Muscle layer of colon (tissue), 2 donors: ENCODE measurements at regions not wholly inside any gene's neighbourhood (a gene's known extent, or its start where the extent isn't known, plus 50 kb on each side); places are given as distances from the start of the nearest gene placed in this dataset.

Experiments used
- H3K27ac ChIP-seq: one replicate; pipeline ENCODE4 v1.7.0; 2013; ENCODE audit warnings: low read depth, mild to moderate bottlenecking, low read length, moderate library complexity
- H3K27me3 ChIP-seq, 2 donors: one replicate each; pipeline ENCODE4 v1.7.0; 2013; ENCODE audit warnings: low read length in 2 of 2, mild to moderate bottlenecking in 2 of 2; ENCODE audit not compliant: insufficient read depth in 2 of 2, control insufficient read depth in 1 of 2
- H3K36me3 ChIP-seq: one replicate; pipeline ENCODE4 v1.7.0; 2013; ENCODE audit warnings: mild to moderate bottlenecking, low read length; ENCODE audit not compliant: insufficient read depth
- H3K4me1 ChIP-seq: one replicate; pipeline ENCODE4 v1.7.0; 2013; ENCODE audit warnings: mild to moderate bottlenecking, low read length; ENCODE audit not compliant: insufficient read depth
- H3K4me3 ChIP-seq, 2 donors: one replicate each; pipeline ENCODE4 v1.7.0; 2013; ENCODE audit warnings: low read length in 2 of 2, low read depth in 1 of 2, mild to moderate bottlenecking in 1 of 2, moderate library complexity in 1 of 2
- H3K9ac ChIP-seq: one replicate; pipeline ENCODE4 v1.7.0; 2013; ENCODE audit warnings: low read length
- H3K9me3 ChIP-seq: one replicate; pipeline ENCODE4 v1.7.0; 2013; ENCODE audit warnings: mild to moderate bottlenecking, low read length
- donor health status: abdominal sarcoma.
- donor health status: Adenocarcinoma of cecum.

DNA sequence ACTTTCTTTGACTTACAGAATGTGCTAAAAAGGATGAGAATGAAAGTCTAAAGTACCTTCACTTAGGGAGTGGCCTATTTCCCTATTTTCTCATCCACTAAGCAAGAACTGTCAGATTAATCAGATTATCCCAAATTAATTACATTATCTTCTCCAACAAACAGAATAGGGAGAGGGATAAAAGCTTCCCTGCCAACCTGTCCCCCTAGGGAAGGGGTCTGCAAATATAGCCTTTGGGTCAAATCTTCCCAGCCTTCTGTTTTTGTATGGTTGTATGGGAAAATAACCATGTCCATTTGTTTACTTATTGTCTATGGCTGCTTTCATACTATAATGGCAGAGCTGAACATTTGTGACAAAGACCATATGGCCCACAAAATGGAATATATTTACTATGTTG, 57.1 kb upstream of the USP38 start:
- Histone ChIP-seq H3K27ac (no peak overlapping the region), H3K9ac (no peak overlapping the region), H3K27me3 (no peaks in the 10 kb centered on the region), H3K36me3 (no peaks in the 10 kb centered on the region), H3K4me1 (no peaks in the 10 kb centered on the region), H3K4me3 (no peak overlapping the region), H3K9me3 (peaks cover 4% of the 10 kb centered on the region)

DNA sequence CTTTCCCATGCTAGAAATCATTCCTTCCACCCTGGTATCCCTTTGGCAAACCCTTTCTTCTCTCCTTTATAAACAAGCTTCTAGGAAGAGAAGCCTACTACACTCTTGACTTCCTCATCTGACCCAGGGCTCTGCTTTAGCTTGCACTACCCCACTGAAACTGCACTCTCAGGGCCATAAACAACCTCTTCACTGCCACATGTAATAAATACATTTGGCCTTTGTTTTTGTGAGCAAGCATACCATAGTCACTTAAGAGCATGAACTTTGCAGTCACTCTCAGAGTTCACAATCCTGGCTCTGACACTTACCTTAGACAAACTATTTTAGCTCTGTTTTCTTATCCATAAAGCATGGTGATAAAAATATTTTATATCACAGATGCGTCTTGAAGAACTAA, 50.7 kb upstream of the USP38 start:
- H3K27me3 ChIP-seq: no peaks in the 10 kb centered on the region
- no peaks in the 10 kb centered on the region for H3K36me3 ChIP-seq
- no peaks in the 10 kb centered on the region for H3K4me1 ChIP-seq
- no peaks in the 10 kb centered on the region for H3K9me3 ChIP-seq
- H3K27ac ChIP-seq: no peak overlapping the region
- H3K4me3 ChIP-seq: no peak overlapping the region
- H3K9ac ChIP-seq: no peak overlapping the region
